GM12874 (cell line): ENCODE measurements at regions not wholly inside any gene's neighbourhood (a gene's known extent, or its start where the extent isn't known, plus 50 kb on each side); places are given as distances from the start of the nearest gene placed in this dataset.

Source experiments
- CTCF ChIP-seq: IDR thresholded peaks from 2 replicates; pipeline ENCODE4 v1.5.1; 2011; ENCODE audit warnings: low read depth, mild to moderate bottlenecking, control low read depth, low read length, moderate library complexity; ENCODE audit not compliant: insufficient read depth

GRCh38 chr21:19522381-19522780 is 1118.8 kb upstream of the TMPRSS15 start:
- no peak for TF ChIP-seq CTCF

- no peak for TF ChIP-seq CTCF
These were observed 1119.5 kb upstream of the TMPRSS15 start for GRCh38 chr21:19523061-19523460.

- no peak for TF ChIP-seq CTCF
These were observed 1120.2 kb upstream of the TMPRSS15 start for GRCh38 chr21:19523746-19524145.

- TF ChIP-seq CTCF: no peak
These were observed 1125.4 kb upstream of the TMPRSS15 start for GRCh38 chr21:19529031-19529430.

- TF ChIP-seq CTCF: no peak
These were observed 1131.8 kb upstream of the TMPRSS15 start for GRCh38 chr21:19535356-19535755.

- no peak for TF ChIP-seq CTCF
These were observed 1133.5 kb upstream of the TMPRSS15 start for GRCh38 chr21:19537116-19537515.

GRCh38 chr21:19540287-19540686 is 1136.7 kb upstream of the TMPRSS15 start:
- TF ChIP-seq CTCF: no peak

- no peak for TF ChIP-seq CTCF
These were observed 1138.0 kb upstream of the TMPRSS15 start for GRCh38 chr21:19541602-19542001.
